ENCODE measurements at regions not wholly inside any gene's neighbourhood (a gene's known extent, or its start where the extent isn't known, plus 50 kb on each side); places are given as distances from the start of the nearest gene placed in this dataset.

DNA sequence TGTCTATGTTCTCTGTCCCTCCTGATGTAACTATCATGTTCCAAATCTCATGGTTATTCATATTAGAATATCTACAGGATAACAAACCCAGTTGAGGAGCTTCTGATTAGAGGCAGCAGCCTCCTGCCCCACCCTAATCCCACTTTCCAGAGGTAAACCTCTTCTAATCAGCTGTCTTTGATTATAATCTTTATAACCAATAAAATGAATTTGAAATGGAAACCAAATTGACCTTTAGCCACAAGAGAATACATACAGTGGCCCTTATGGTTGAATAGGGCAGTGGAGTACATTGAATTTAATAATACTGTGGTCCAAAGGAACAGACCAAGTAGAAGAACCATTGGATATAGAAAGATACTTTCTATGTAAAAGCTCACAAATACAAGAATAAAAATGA lies 281.3 kb upstream of the UMPS start:
- Histone ChIP-seq H3K9ac (no peak overlapping the region), H3K4me1 (no peaks in the 10 kb centered on the region), H3K4me2 (ENCODE audit: low read length) (no peak overlapping the region), H3K9me3 (ENCODE audit: control insufficient read depth, low read length) (no peaks in the 10 kb centered on the region), H3K27ac (no peak overlapping the region), H3K27me3 (ENCODE audit: control insufficient read depth, insufficient read depth, low read length) (no peaks in the 10 kb centered on the region), H2AFZ (no peak overlapping the region), H3K4me3 (ENCODE audit: low read depth, low read length) (no peak overlapping the region), H3K36me3 (ENCODE audit: control insufficient read depth, insufficient read depth, low read length) (no peaks in the 10 kb centered on the region), H3K79me2 (no peaks in the 10 kb centered on the region)
- TF ChIP-seq, protein P1, sequence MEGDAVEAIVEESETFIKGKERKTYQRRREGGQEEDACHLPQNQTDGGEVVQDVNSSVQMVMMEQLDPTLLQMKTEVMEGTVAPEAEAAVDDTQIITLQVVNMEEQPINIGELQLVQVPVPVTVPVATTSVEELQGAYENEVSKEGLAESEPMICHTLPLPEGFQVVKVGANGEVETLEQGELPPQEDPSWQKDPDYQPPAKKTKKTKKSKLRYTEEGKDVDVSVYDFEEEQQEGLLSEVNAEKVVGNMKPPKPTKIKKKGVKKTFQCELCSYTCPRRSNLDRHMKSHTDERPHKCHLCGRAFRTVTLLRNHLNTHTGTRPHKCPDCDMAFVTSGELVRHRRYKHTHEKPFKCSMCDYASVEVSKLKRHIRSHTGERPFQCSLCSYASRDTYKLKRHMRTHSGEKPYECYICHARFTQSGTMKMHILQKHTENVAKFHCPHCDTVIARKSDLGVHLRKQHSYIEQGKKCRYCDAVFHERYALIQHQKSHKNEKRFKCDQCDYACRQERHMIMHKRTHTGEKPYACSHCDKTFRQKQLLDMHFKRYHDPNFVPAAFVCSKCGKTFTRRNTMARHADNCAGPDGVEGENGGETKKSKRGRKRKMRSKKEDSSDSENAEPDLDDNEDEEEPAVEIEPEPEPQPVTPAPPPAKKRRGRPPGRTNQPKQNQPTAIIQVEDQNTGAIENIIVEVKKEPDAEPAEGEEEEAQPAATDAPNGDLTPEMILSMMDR (IDR thresholded peaks at IDR 0.05) = no peak

DNA sequence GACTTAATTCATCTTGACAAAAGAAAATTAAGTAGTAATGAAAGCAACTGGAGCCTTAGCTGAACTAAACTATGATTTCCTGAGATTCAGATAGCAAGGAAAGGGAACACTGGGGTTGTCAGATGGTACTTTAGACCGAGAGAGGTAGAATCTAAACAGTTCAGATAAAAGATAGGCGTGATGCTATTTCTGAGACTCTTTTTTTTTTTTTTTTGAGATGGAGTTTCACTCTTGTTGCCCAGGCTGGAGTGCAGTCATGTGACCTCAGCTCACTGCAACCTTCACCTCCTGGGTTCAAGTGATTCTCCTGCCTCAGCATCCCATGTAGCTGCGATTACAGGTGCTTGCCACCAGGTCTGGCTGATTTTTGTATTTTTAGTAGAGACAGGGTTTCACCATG lies 279.9 kb upstream of the UMPS start:
- Histone ChIP-seq H3K4me3 (ENCODE audit: low read depth, low read length) (no peak overlapping the region), H3K36me3 (ENCODE audit: control insufficient read depth, insufficient read depth, low read length) (no peaks in the 10 kb centered on the region), H2AFZ (no peak overlapping the region), H3K27ac (no peak overlapping the region), H3K79me2 (no peaks in the 10 kb centered on the region), H3K4me1 (no peaks in the 10 kb centered on the region), H3K27me3 (ENCODE audit: control insufficient read depth, insufficient read depth, low read length) (no peaks in the 10 kb centered on the region), H3K9me3 (ENCODE audit: control insufficient read depth, low read length) (no peaks in the 10 kb centered on the region), H3K4me2 (ENCODE audit: low read length) (no peak overlapping the region), H3K9ac (no peak overlapping the region)
- TF ChIP-seq, protein P1 (IDR thresholded peaks at IDR 0.05) = no peak

DNA sequence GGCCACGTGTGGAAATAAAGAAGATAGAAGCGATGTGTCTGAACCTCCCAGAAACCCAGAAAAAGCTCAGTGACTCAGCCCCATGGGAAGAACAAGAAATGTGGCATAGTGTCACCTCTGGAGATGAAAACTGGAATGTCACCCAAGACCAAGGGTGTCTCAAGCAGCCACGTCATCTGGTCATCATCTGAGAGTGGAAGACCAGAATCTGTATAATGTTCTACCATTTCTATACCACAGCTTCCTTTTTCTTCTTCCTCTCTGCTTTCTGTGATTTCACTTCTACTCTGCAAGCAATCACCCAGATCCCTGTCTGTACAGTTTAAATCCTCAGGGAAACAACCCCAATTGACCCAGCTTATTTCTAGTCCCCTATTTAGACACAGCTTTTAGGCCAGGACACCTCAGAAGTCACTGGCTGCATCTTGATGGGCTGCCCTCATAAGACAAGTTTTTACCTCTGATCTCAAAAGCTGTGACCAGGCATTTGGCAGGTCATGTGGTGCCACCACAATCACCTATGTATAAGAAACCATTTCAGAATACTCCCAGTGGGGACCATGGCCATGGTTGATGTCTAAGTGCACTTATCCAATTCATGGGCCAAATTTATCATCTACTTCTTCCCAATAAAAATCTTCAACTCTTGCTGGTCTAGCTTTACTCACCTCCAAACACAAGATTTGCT lies 278.5 kb upstream of the UMPS start:
- TF ChIP-seq, protein P1 (IDR thresholded peaks at IDR 0.05) = no peak
- Histone ChIP-seq H3K4me1 (no peaks in the 10 kb centered on the region), H3K27me3 (ENCODE audit: control insufficient read depth, insufficient read depth, low read length) (no peaks in the 10 kb centered on the region), H3K9ac (no peak overlapping the region), H3K27ac (no peak overlapping the region), H3K79me2 (no peaks in the 10 kb centered on the region), H3K4me2 (ENCODE audit: low read length) (no peak overlapping the region), H3K9me3 (ENCODE audit: control insufficient read depth, low read length) (no peaks in the 10 kb centered on the region), H3K4me3 (ENCODE audit: low read depth, low read length) (no peak overlapping the region), H3K36me3 (ENCODE audit: control insufficient read depth, insufficient read depth, low read length) (no peaks in the 10 kb centered on the region), H2AFZ (no peak overlapping the region)

DNA sequence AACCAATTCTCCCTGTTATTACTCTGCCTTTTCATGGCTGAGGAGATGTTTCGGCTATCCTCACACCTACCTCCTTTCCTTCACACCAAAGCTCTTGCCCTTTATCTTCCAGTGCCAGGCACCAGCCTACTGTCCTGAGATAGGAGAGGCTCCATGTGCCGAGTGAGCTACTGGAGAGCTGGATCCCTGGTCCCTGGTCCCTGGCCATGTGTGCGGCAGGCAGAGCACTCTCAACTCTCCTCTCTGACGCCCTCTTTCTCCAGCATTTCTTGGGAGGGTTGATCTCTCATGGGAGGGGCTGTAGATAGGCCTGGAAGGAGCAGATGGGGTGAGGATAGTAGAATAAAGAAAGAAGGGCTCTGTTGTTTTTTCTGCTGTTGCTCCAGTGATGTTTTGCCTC lies 277.1 kb upstream of the UMPS start:
- Histone ChIP-seq H2AFZ (no peak overlapping the region), H3K9me3 (ENCODE audit: control insufficient read depth, low read length) (no peaks in the 10 kb centered on the region), H3K4me2 (ENCODE audit: low read length) (no peak overlapping the region), H3K4me3 (ENCODE audit: low read depth, low read length) (no peak overlapping the region), H3K27ac (no peak overlapping the region), H3K9ac (no peak overlapping the region), H3K79me2 (no peaks in the 10 kb centered on the region), H3K4me1 (no peaks in the 10 kb centered on the region), H3K27me3 (ENCODE audit: control insufficient read depth, insufficient read depth, low read length) (no peaks in the 10 kb centered on the region), H3K36me3 (ENCODE audit: control insufficient read depth, insufficient read depth, low read length) (no peaks in the 10 kb centered on the region)
- TF ChIP-seq, protein P1 (IDR thresholded peaks at IDR 0.05) = no peak

DNA sequence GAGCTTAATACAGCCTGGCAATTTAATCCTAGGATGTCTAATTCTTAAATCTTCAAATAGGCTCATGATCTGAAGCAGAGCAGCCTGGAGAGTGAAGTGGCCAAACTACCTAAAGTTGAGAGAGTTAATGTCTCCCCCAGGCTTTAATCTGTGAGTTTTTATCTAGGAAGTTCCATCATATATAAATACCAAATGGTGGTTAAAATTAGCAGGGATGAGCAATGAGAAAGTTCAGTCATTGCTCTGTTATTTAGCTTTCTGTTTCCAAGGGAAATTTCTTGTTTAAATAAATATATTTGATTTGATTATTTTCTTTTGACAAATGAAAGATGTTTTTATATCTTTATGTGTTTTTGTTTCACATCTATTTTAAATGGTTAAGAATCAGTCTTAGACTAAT lies 274.4 kb upstream of the UMPS start:
- no peaks in the 10 kb centered on the region for H3K4me1 ChIP-seq
- no peak overlapping the region for H2AFZ ChIP-seq
- H3K79me2 ChIP-seq = no peaks in the 10 kb centered on the region
- no peaks in the 10 kb centered on the region for H3K9me3 ChIP-seq (ENCODE audit: control insufficient read depth, low read length)
- no peaks in the 10 kb centered on the region for H3K27me3 ChIP-seq (ENCODE audit: control insufficient read depth, insufficient read depth, low read length)
- H3K9ac ChIP-seq = no peak overlapping the region
- no peak overlapping the region for H3K4me2 ChIP-seq (ENCODE audit: low read length)
- TF ChIP-seq, protein P1 (IDR thresholded peaks at IDR 0.05) = no peak
- H3K27ac ChIP-seq = no peak overlapping the region
- no peak overlapping the region for H3K4me3 ChIP-seq (ENCODE audit: low read depth, low read length)
- no peaks in the 10 kb centered on the region for H3K36me3 ChIP-seq (ENCODE audit: control insufficient read depth, insufficient read depth, low read length)

Measured in parathyroid adenoma (tissue), 2 donors.